ENCODE measurements at regions not wholly inside any gene's neighbourhood (a gene's known extent, or its start where the extent isn't known, plus 50 kb on each side); places are given as distances from the start of the nearest gene placed in this dataset.
"Not testable (repeated sequence)": the region's sequence is repeated elsewhere in the genome, so short reads cannot be mapped to it uniquely, and the experiment has no call there.

- H3K56ac ChIP-seq (ENCODE audit: low read length) = no peak overlapping the region
- H3K36me3 ChIP-seq (ENCODE audit: control insufficient read depth, insufficient read depth, low read length) = no peaks in the 10 kb centered on the region
- no peak overlapping the region for H3K4me3 ChIP-seq (ENCODE audit: low read length)
- no CpG with 5 or more reads among the region's 3 CpGs for WGBS (ENCODE audit: extremely low coverage, insufficient coverage, low lambda C conversion rate)
- H3K23ac ChIP-seq (ENCODE audit: low read length) = no peak overlapping the region
- no peak overlapping the region for H2AK5ac ChIP-seq (ENCODE audit: low read length)
- no peak overlapping the region for H3K18ac ChIP-seq (ENCODE audit: low read length)
- no peak overlapping the region for H3K27ac ChIP-seq (ENCODE audit: low read depth, low read length)
- no peak overlapping the region for H2BK15ac ChIP-seq (replicated peaks; ENCODE audit: low read depth)
- H4K8ac ChIP-seq (ENCODE audit: low read depth, low read length) = no peak overlapping the region
- no peak overlapping the region for H3K4me2 ChIP-seq (ENCODE audit: low read length)
- no peak overlapping the region for H3K9ac ChIP-seq (ENCODE audit: low read length)
- H3K27me3 ChIP-seq (ENCODE audit: insufficient read depth, low read length, poor library complexity) = no peaks in the 10 kb centered on the region
- H3K4me1 ChIP-seq (ENCODE audit: control insufficient read depth, low read depth, low read length) = no peaks in the 10 kb centered on the region
- H4K5ac ChIP-seq (ENCODE audit: low read length) = no peak overlapping the region
- no peaks in the 10 kb centered on the region for H3K79me1 ChIP-seq (ENCODE audit: low read length)
- no peak overlapping the region for H3K4ac ChIP-seq (ENCODE audit: low read depth, low read length)
- H2BK120ac ChIP-seq (ENCODE audit: low read depth, low read length) = no peak overlapping the region
- no peak overlapping the region for H2BK5ac ChIP-seq (ENCODE audit: low read length)
- no peaks in the 10 kb centered on the region for H3K79me2 ChIP-seq (ENCODE audit: control insufficient read depth, insufficient read depth, low read length)
- DNase-seq = no peak
Observed at GRCh38 chr11:95641495-95641894, 148.1 kb downstream of the FAM76B start.

DNA sequence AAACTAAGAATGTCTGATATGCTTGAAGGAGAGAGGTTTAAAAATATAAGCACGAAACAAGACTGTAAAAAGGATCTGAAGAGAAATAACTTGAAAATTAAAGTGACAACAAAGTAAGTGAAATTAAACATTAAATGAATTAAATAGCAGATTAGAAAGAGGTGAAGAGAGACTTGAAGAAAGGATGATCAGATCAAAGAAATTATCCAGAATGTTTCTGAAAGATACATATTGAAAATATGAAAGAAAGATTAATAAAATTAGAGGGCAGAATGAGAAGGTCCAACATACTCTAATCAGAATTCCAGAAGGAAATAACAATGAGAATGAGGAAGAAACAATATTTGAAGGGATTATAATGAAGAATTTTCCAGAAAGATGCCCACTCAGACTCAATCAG lies 151.1 kb downstream of the FAM76B start:
- Histone ChIP-seq H3K4me3 (ENCODE audit: low read length) (no peak overlapping the region), H2BK5ac (ENCODE audit: low read length) (no peak overlapping the region), H3K4me2 (ENCODE audit: low read length) (no peak overlapping the region), H2BK15ac (replicated peaks; ENCODE audit: low read depth) (no peak overlapping the region), H3K9ac (ENCODE audit: low read length) (no peak overlapping the region), H2BK120ac (ENCODE audit: low read depth, low read length) (no peak overlapping the region), H3K79me1 (ENCODE audit: low read length) (no peaks in the 10 kb centered on the region), H4K5ac (ENCODE audit: low read length) (no peak overlapping the region), H3K36me3 (ENCODE audit: control insufficient read depth, insufficient read depth, low read length) (no peaks in the 10 kb centered on the region), H3K4ac (ENCODE audit: low read depth, low read length) (no peak overlapping the region), H2AK5ac (ENCODE audit: low read length) (no peak overlapping the region), H3K18ac (ENCODE audit: low read length) (no peak overlapping the region), H3K23ac (ENCODE audit: low read length) (no peak overlapping the region), H4K8ac (ENCODE audit: low read depth, low read length) (no peak overlapping the region), H3K27me3 (ENCODE audit: insufficient read depth, low read length, poor library complexity) (no peaks in the 10 kb centered on the region), H3K56ac (ENCODE audit: low read length) (no peak overlapping the region), H3K79me2 (ENCODE audit: control insufficient read depth, insufficient read depth, low read length) (no peaks in the 10 kb centered on the region), H3K4me1 (ENCODE audit: control insufficient read depth, low read depth, low read length) (no peaks in the 10 kb centered on the region), H3K27ac (ENCODE audit: low read depth, low read length) (no peak overlapping the region)
- no CpG with 5 or more reads among the region's 1 CpG for WGBS (ENCODE audit: extremely low coverage, insufficient coverage, low lambda C conversion rate)
- DNase-seq = no peak

- no peak overlapping the region for H3K56ac ChIP-seq (ENCODE audit: low read length)
- no peak overlapping the region for H3K27ac ChIP-seq (ENCODE audit: low read depth, low read length)
- H3K79me1 ChIP-seq (ENCODE audit: low read length) = no peaks in the 10 kb centered on the region
- H3K23ac ChIP-seq (ENCODE audit: low read length) = no peak overlapping the region
- no peaks in the 10 kb centered on the region for H3K36me3 ChIP-seq (ENCODE audit: control insufficient read depth, insufficient read depth, low read length)
- H2BK15ac ChIP-seq (replicated peaks; ENCODE audit: low read depth) = no peak overlapping the region
- H2BK120ac ChIP-seq (ENCODE audit: low read depth, low read length) = no peak overlapping the region
- DNase-seq = no peak
- H3K4me1 ChIP-seq (ENCODE audit: control insufficient read depth, low read depth, low read length) = no peaks in the 10 kb centered on the region
- no peak overlapping the region for H3K4ac ChIP-seq (ENCODE audit: low read depth, low read length)
- H3K4me2 ChIP-seq (ENCODE audit: low read length) = no peak overlapping the region
- no peaks in the 10 kb centered on the region for H3K79me2 ChIP-seq (ENCODE audit: control insufficient read depth, insufficient read depth, low read length)
- H2AK5ac ChIP-seq (ENCODE audit: low read length) = no peak overlapping the region
- WGBS (ENCODE audit: extremely low coverage, insufficient coverage, low lambda C conversion rate) = no CpG with 5 or more reads among the region's 7 CpGs
- H3K18ac ChIP-seq (ENCODE audit: low read length) = no peak overlapping the region
- no peaks in the 10 kb centered on the region for H3K27me3 ChIP-seq (ENCODE audit: insufficient read depth, low read length, poor library complexity)
- H3K9ac ChIP-seq (ENCODE audit: low read length) = no peak overlapping the region
- H3K4me3 ChIP-seq (ENCODE audit: low read length) = no peak overlapping the region
- no peak overlapping the region for H4K5ac ChIP-seq (ENCODE audit: low read length)
- H2BK5ac ChIP-seq (ENCODE audit: low read length) = no peak overlapping the region
- no peak overlapping the region for H4K8ac ChIP-seq (ENCODE audit: low read depth, low read length)
Observed at GRCh38 chr11:95625164-95625900, 164.2 kb downstream of the FAM76B start.

DNA sequence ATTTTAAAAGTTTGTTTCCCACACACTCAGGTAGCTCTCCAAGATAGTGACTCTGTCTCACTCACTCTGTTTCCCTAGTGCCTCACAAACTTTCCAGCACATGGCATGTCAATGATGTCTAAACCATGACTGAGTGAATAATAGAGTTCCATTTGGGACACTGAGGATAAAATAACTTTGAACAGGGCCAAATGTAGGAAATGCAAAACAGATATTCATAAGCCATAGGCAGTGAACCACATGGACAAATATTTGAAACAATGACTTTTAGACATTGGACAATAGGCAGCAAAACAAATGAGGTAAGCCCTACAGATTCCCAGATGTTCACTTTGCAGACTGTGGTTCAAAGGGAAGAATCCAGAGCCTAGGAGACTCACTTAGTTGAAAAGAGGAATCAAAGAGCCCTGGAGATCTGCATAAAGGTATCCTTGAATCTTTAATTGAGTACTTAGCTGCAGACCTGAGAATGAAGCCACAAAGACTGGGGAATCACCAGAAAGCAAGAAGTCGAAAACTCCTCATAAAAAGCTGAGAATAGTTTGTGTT lies 173.3 kb downstream of the FAM76B start:
- H3K4ac ChIP-seq (ENCODE audit: low read depth, low read length) = no peak overlapping the region
- no peak overlapping the region for H4K8ac ChIP-seq (ENCODE audit: low read depth, low read length)
- no peaks in the 10 kb centered on the region for H3K4me1 ChIP-seq (ENCODE audit: control insufficient read depth, low read depth, low read length)
- DNase-seq = no peak
- H3K36me3 ChIP-seq (ENCODE audit: control insufficient read depth, insufficient read depth, low read length) = no peaks in the 10 kb centered on the region
- no peak overlapping the region for H4K5ac ChIP-seq (ENCODE audit: low read length)
- no peak overlapping the region for H2AK5ac ChIP-seq (ENCODE audit: low read length)
- H3K56ac ChIP-seq (ENCODE audit: low read length) = no peak overlapping the region
- H2BK120ac ChIP-seq (ENCODE audit: low read depth, low read length) = no peak overlapping the region
- H3K4me2 ChIP-seq (ENCODE audit: low read length) = no peak overlapping the region
- H3K79me2 ChIP-seq (ENCODE audit: control insufficient read depth, insufficient read depth, low read length) = no peaks in the 10 kb centered on the region
- H3K9ac ChIP-seq (ENCODE audit: low read length) = no peak overlapping the region
- no peak overlapping the region for H2BK5ac ChIP-seq (ENCODE audit: low read length)
- no peak overlapping the region for H3K23ac ChIP-seq (ENCODE audit: low read length)
- no CpG with 5 or more reads among the region's 1 CpG for WGBS (ENCODE audit: extremely low coverage, insufficient coverage, low lambda C conversion rate)
- no peak overlapping the region for H3K4me3 ChIP-seq (ENCODE audit: low read length)
- H2BK15ac ChIP-seq (replicated peaks; ENCODE audit: low read depth) = no peak overlapping the region
- no peak overlapping the region for H3K27ac ChIP-seq (ENCODE audit: low read depth, low read length)
- H3K27me3 ChIP-seq (ENCODE audit: insufficient read depth, low read length, poor library complexity) = no peaks in the 10 kb centered on the region
- no peaks in the 10 kb centered on the region for H3K79me1 ChIP-seq (ENCODE audit: low read length)
- H3K18ac ChIP-seq (ENCODE audit: low read length) = no peak overlapping the region

GRCh38 chr11:95611827-95612226 lies 177.8 kb downstream of the FAM76B start:
- Histone ChIP-seq H4K8ac (ENCODE audit: low read depth, low read length) (no peak overlapping the region), H3K4me2 (ENCODE audit: low read length) (no peak overlapping the region), H3K9ac (ENCODE audit: low read length) (no peak overlapping the region), H4K5ac (ENCODE audit: low read length) (no peak overlapping the region), H2BK5ac (ENCODE audit: low read length) (no peak overlapping the region), H3K56ac (ENCODE audit: low read length) (no peak overlapping the region), H3K27me3 (ENCODE audit: insufficient read depth, low read length, poor library complexity) (no peaks in the 10 kb centered on the region), H3K79me1 (ENCODE audit: low read length) (no peaks in the 10 kb centered on the region), H3K36me3 (ENCODE audit: control insufficient read depth, insufficient read depth, low read length) (no peaks in the 10 kb centered on the region), H3K4ac (ENCODE audit: low read depth, low read length) (no peak overlapping the region), H2BK120ac (ENCODE audit: low read depth, low read length) (no peak overlapping the region), H3K18ac (ENCODE audit: low read length) (no peak overlapping the region), H2BK15ac (replicated peaks; ENCODE audit: low read depth) (no peak overlapping the region), H3K79me2 (ENCODE audit: control insufficient read depth, insufficient read depth, low read length) (no peaks in the 10 kb centered on the region), H3K4me1 (ENCODE audit: control insufficient read depth, low read depth, low read length) (no peaks in the 10 kb centered on the region), H2AK5ac (ENCODE audit: low read length) (no peak overlapping the region), H3K23ac (ENCODE audit: low read length) (no peak overlapping the region), H3K4me3 (ENCODE audit: low read length) (no peak overlapping the region), H3K27ac (ENCODE audit: low read depth, low read length) (no peak overlapping the region)
- DNase-seq = no peak

GRCh38 chr11:95610185-95610584 lies 179.4 kb downstream of the FAM76B start:
- DNase-seq; H3K4me1 ChIP-seq (ENCODE audit: control insufficient read depth, low read depth, low read length); H3K27me3 ChIP-seq (ENCODE audit: insufficient read depth, low read length, poor library complexity); H3K79me1 ChIP-seq (ENCODE audit: low read length); H2AK5ac ChIP-seq (ENCODE audit: low read length); H2BK120ac ChIP-seq (ENCODE audit: low read depth, low read length); H3K4ac ChIP-seq (ENCODE audit: low read depth, low read length); H3K9ac ChIP-seq (ENCODE audit: low read length); H2BK15ac ChIP-seq (replicated peaks; ENCODE audit: low read depth); H2BK5ac ChIP-seq (ENCODE audit: low read length); H3K79me2 ChIP-seq (ENCODE audit: control insufficient read depth, insufficient read depth, low read length); H3K23ac ChIP-seq (ENCODE audit: low read length); H3K4me3 ChIP-seq (ENCODE audit: low read length); H3K36me3 ChIP-seq (ENCODE audit: control insufficient read depth, insufficient read depth, low read length); H3K18ac ChIP-seq (ENCODE audit: low read length); H3K56ac ChIP-seq (ENCODE audit: low read length); H3K27ac ChIP-seq (ENCODE audit: low read depth, low read length); H4K5ac ChIP-seq (ENCODE audit: low read length); H3K4me2 ChIP-seq (ENCODE audit: low read length); H4K8ac ChIP-seq (ENCODE audit: low read depth, low read length): not testable (repeated sequence)
- WGBS (ENCODE audit: extremely low coverage, insufficient coverage, low lambda C conversion rate) = no CpG with 5 or more reads among the region's 5 CpGs

All from mesendoderm (in vitro differentiated cells).